ENCODE measurements at regions not wholly inside any gene's neighbourhood (a gene's known extent, or its start where the extent isn't known, plus 50 kb on each side); places are given as distances from the start of the nearest gene placed in this dataset.

DNA sequence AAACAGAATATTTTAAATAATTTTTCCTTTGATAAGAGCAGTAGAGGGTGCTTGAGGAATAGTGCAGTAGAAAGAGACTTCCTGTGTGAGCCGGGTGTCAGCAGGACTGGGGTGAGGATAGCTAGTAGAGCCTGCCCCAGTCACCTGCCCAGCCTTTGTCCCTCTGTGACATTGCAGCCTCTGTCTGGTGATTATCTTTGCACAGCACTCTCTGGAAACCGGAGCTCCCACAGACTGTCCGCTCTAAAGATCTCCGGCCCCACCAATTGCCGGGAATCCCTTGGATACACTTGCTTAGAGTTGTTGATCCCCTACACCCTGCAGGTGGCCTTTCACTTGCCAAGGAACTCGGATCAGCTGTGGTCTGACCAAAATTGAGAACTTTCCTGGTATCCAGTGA lies 1081.3 kb upstream of the TMEFF2 start:
- TF ChIP-seq EZH2 (IDR thresholded peaks at IDR 0.05; ENCODE audit: borderline replicate concordance, control insufficient read depth, low read depth, low read length) (no peak), FOXM1 (IDR thresholded peaks at IDR 0.05; ENCODE audit: low read depth, low read length) (no peak), TCF7 (IDR thresholded peaks at IDR 0.05; ENCODE audit: borderline replicate concordance) (no peak), KDM1A (IDR thresholded peaks at IDR 0.05; ENCODE audit: borderline replicate concordance) (no peak), POLR2AphosphoS5 (IDR thresholded peaks at IDR 0.05; ENCODE audit: low read length) (no peak), POLR2A (IDR thresholded peaks at IDR 0.05; ENCODE audit: low read depth, low read length) (no peak), RFX5 (IDR thresholded peaks at IDR 0.05; ENCODE audit: low read depth, low read length) (no peak), ZNF384 (IDR thresholded peaks at IDR 0.05; ENCODE audit: borderline replicate concordance, low read depth, low read length) (no peak)
- TF ChIP-seq, protein P1, sequence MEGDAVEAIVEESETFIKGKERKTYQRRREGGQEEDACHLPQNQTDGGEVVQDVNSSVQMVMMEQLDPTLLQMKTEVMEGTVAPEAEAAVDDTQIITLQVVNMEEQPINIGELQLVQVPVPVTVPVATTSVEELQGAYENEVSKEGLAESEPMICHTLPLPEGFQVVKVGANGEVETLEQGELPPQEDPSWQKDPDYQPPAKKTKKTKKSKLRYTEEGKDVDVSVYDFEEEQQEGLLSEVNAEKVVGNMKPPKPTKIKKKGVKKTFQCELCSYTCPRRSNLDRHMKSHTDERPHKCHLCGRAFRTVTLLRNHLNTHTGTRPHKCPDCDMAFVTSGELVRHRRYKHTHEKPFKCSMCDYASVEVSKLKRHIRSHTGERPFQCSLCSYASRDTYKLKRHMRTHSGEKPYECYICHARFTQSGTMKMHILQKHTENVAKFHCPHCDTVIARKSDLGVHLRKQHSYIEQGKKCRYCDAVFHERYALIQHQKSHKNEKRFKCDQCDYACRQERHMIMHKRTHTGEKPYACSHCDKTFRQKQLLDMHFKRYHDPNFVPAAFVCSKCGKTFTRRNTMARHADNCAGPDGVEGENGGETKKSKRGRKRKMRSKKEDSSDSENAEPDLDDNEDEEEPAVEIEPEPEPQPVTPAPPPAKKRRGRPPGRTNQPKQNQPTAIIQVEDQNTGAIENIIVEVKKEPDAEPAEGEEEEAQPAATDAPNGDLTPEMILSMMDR (IDR thresholded peaks at IDR 0.05 in 2 of 3, conservative IDR thresholded peaks at IDR 0.05 in 1 of 3; ENCODE audit: control insufficient read depth in 2 of 3, extremely low read depth in 1 of 3, insufficient read depth in 1 of 3, low read depth in 3 of 3, low read length in 3 of 3), result no peak
- TF ChIP-seq, protein P2, sequence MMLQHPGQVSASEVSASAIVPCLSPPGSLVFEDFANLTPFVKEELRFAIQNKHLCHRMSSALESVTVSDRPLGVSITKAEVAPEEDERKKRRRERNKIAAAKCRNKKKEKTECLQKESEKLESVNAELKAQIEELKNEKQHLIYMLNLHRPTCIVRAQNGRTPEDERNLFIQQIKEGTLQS (IDR thresholded peaks at IDR 0.05; ENCODE audit: borderline replicate concordance, extremely low read depth, low read depth, low read length), result no peak

Data from GM12878 (cell line).